ENCODE measurements at regions not wholly inside any gene's neighbourhood (a gene's known extent, or its start where the extent isn't known, plus 50 kb on each side); places are given as distances from the start of the nearest gene placed in this dataset.

GRCh38 chr4:104217526-104217925 is 277.2 kb downstream of the CXXC4 start:
- no peak overlapping the region for H2AFZ ChIP-seq
- no peaks in the 10 kb centered on the region for H3K79me2 ChIP-seq
- no peak for DNase-seq (ENCODE audit: low spot score)
- no peaks in the 10 kb centered on the region for H3K27me3 ChIP-seq
- no peak overlapping the region for H3K27ac ChIP-seq
- TF ChIP-seq EZH2 (IDR thresholded peaks at IDR 0.05; ENCODE audit: borderline replicate concordance): no peak
- no peaks in the 10 kb centered on the region for H3K9me3 ChIP-seq (ENCODE audit: low read depth)
- WGBS (ENCODE audit: low lambda C conversion rate, missing lambda C conversion rate): 63% methylated on average over 1 of the region's 1 CpG
- no peaks in the 10 kb centered on the region for H3K36me3 ChIP-seq (replicated peaks; ENCODE audit: insufficient read depth, low read depth)
- no peak overlapping the region for H3K4me3 ChIP-seq
- H3K4me1 ChIP-seq (ENCODE audit: insufficient read depth): no peaks in the 10 kb centered on the region
- H3K4me2 ChIP-seq: no peak overlapping the region
- H3K9me2 ChIP-seq (replicated peaks; ENCODE audit: insufficient read depth): no peaks in the 10 kb centered on the region
- H4K20me1 ChIP-seq (ENCODE audit: insufficient read depth, poor library complexity, severe bottlenecking): no peaks in the 10 kb centered on the region

GRCh38 chr4:104211657-104212056 is 283.0 kb downstream of the CXXC4 start:
- 88% methylated on average over 2 of the region's 2 CpGs for WGBS (ENCODE audit: low lambda C conversion rate, missing lambda C conversion rate)
- Histone ChIP-seq H3K79me2 (no peaks in the 10 kb centered on the region), H4K20me1 (ENCODE audit: insufficient read depth, poor library complexity, severe bottlenecking) (no peaks in the 10 kb centered on the region), H3K27me3 (no peaks in the 10 kb centered on the region), H3K4me1 (ENCODE audit: insufficient read depth) (no peaks in the 10 kb centered on the region), H2AFZ (no peak overlapping the region), H3K4me3 (no peak overlapping the region), H3K4me2 (no peak overlapping the region), H3K27ac (no peak overlapping the region), H3K9me2 (replicated peaks; ENCODE audit: insufficient read depth) (no peaks in the 10 kb centered on the region), H3K9me3 (ENCODE audit: low read depth) (no peaks in the 10 kb centered on the region), H3K36me3 (replicated peaks; ENCODE audit: insufficient read depth, low read depth) (no peaks in the 10 kb centered on the region)
- no peak for DNase-seq (ENCODE audit: low spot score)
- TF ChIP-seq CTCF (IDR thresholded peaks at IDR 0.05; ENCODE audit: poor library complexity) (no peak), EZH2 (IDR thresholded peaks at IDR 0.05; ENCODE audit: borderline replicate concordance) (no peak), EZH2phosphoT487 (IDR thresholded peaks at IDR 0.05; ENCODE audit: low read depth, severe bottlenecking, unreplicated experiment) (no peak)

- WGBS (ENCODE audit: low lambda C conversion rate, missing lambda C conversion rate): 79% methylated on average over 4 of the region's 4 CpGs
- TF ChIP-seq EZH2phosphoT487 (IDR thresholded peaks at IDR 0.05; ENCODE audit: low read depth, severe bottlenecking, unreplicated experiment): no peak
- no peak for TF ChIP-seq CTCF (IDR thresholded peaks at IDR 0.05; ENCODE audit: poor library complexity)
- TF ChIP-seq EZH2 (IDR thresholded peaks at IDR 0.05; ENCODE audit: borderline replicate concordance): no peak
- H3K36me3 ChIP-seq (replicated peaks; ENCODE audit: insufficient read depth, low read depth): no peaks in the 10 kb centered on the region
- no peak for DNase-seq (ENCODE audit: low spot score)
- no peaks in the 10 kb centered on the region for H4K20me1 ChIP-seq (ENCODE audit: insufficient read depth, poor library complexity, severe bottlenecking)
- no peaks in the 10 kb centered on the region for H3K79me2 ChIP-seq
- H3K4me1 ChIP-seq (ENCODE audit: insufficient read depth): no peaks in the 10 kb centered on the region
- no peak overlapping the region for H3K27ac ChIP-seq
- H2AFZ ChIP-seq: no peak overlapping the region
- no peak overlapping the region for H3K4me2 ChIP-seq
- H3K9me3 ChIP-seq (ENCODE audit: low read depth): no peaks in the 10 kb centered on the region
- no peaks in the 10 kb centered on the region for H3K27me3 ChIP-seq
- H3K9me2 ChIP-seq (replicated peaks; ENCODE audit: insufficient read depth): no peaks in the 10 kb centered on the region
- no peak overlapping the region for H3K4me3 ChIP-seq
Observed at GRCh38 chr4:104210420-104210819, 284.3 kb downstream of the CXXC4 start.

GRCh38 chr4:104206784-104207183 is 287.9 kb downstream of the CXXC4 start:
- no peak overlapping the region for H3K4me3 ChIP-seq
- no peak overlapping the region for H3K4me2 ChIP-seq
- TF ChIP-seq EZH2 (IDR thresholded peaks at IDR 0.05; ENCODE audit: borderline replicate concordance): no peak
- no peak for DNase-seq (ENCODE audit: low spot score)
- H3K36me3 ChIP-seq (replicated peaks; ENCODE audit: insufficient read depth, low read depth): no peaks in the 10 kb centered on the region
- no peak overlapping the region for H3K27ac ChIP-seq
- H4K20me1 ChIP-seq (ENCODE audit: insufficient read depth, poor library complexity, severe bottlenecking): no peaks in the 10 kb centered on the region
- H3K27me3 ChIP-seq: no peaks in the 10 kb centered on the region
- no peaks in the 10 kb centered on the region for H3K9me2 ChIP-seq (replicated peaks; ENCODE audit: insufficient read depth)
- 79% methylated on average over 1 of the region's 1 CpG for WGBS (ENCODE audit: low lambda C conversion rate, missing lambda C conversion rate)
- no peaks in the 10 kb centered on the region for H3K79me2 ChIP-seq
- no peaks in the 10 kb centered on the region for H3K9me3 ChIP-seq (ENCODE audit: low read depth)
- H3K4me1 ChIP-seq (ENCODE audit: insufficient read depth): no peaks in the 10 kb centered on the region
- no peak overlapping the region for H2AFZ ChIP-seq

- Histone ChIP-seq H3K9me2 (replicated peaks; ENCODE audit: insufficient read depth) (no peaks in the 10 kb centered on the region), H4K20me1 (ENCODE audit: insufficient read depth, poor library complexity, severe bottlenecking) (no peaks in the 10 kb centered on the region), H3K9me3 (ENCODE audit: low read depth) (no peaks in the 10 kb centered on the region), H3K36me3 (replicated peaks; ENCODE audit: insufficient read depth, low read depth) (no peaks in the 10 kb centered on the region), H3K27me3 (no peaks in the 10 kb centered on the region), H3K4me1 (ENCODE audit: insufficient read depth) (no peaks in the 10 kb centered on the region), H3K79me2 (no peaks in the 10 kb centered on the region), H2AFZ (no peak overlapping the region), H3K4me3 (no peak overlapping the region), H3K27ac (no peak overlapping the region), H3K4me2 (no peak overlapping the region)
- DNase-seq (ENCODE audit: low spot score): no peak
- no peak for TF ChIP-seq EZH2 (IDR thresholded peaks at IDR 0.05; ENCODE audit: borderline replicate concordance)
- TF ChIP-seq EZH2phosphoT487 (IDR thresholded peaks at IDR 0.05; ENCODE audit: low read depth, severe bottlenecking, unreplicated experiment): no peak
- no peak for TF ChIP-seq CTCF (IDR thresholded peaks at IDR 0.05; ENCODE audit: poor library complexity)
Observed at GRCh38 chr4:104205116-104205515, 289.6 kb downstream of the CXXC4 start.
